ENCODE measurements at regions not wholly inside any gene's neighbourhood (a gene's known extent, or its start where the extent isn't known, plus 50 kb on each side); places are given as distances from the start of the nearest gene placed in this dataset.

- TF ChIP-seq ZNF407 (CRISPR knock-in tag; IDR thresholded peaks at IDR 0.05; ENCODE audit: not compliant biosample characterization): no peak
- TF ChIP-seq HDAC2 (CRISPR knock-in tag; IDR thresholded peaks at IDR 0.05): no peak; the same call in 1 of the 2 replicates
- no peak for TF ChIP-seq ZNF33A (CRISPR knock-in tag; IDR thresholded peaks at IDR 0.05; ENCODE audit: borderline replicate concordance)
- TF ChIP-seq NR2C2 (CRISPR knock-in tag; IDR thresholded peaks at IDR 0.05; ENCODE audit: borderline replicate concordance): no peak
- TF ChIP-seq MXD1 (CRISPR knock-in tag; IDR thresholded peaks at IDR 0.05): peak; percentile 92
- TF ChIP-seq KDM2A (CRISPR knock-in tag; IDR thresholded peaks at IDR 0.05; ENCODE audit: borderline replicate concordance, low read depth): peak; percentile 88
- no peak for TF ChIP-seq ZBTB38 (CRISPR knock-in tag; IDR thresholded peaks at IDR 0.05)
- peak; percentile 62; the same call in 1 of the 2 replicates for TF ChIP-seq ZNF317 (CRISPR knock-in tag; IDR thresholded peaks at IDR 0.05)
- TF ChIP-seq SMYD3 (CRISPR knock-in tag; IDR thresholded peaks at IDR 0.05): no peak
- TF ChIP-seq ZNF687 (CRISPR knock-in tag; IDR thresholded peaks at IDR 0.05): peak; percentile 86
- no peak for TF ChIP-seq MXD3 (CRISPR knock-in tag; IDR thresholded peaks at IDR 0.05)
- TF ChIP-seq MEIS1 (CRISPR knock-in tag; IDR thresholded peaks at IDR 0.05; ENCODE audit: borderline replicate concordance): peak; percentile 35; the same call in 1 of the 2 replicates
- no peak for TF ChIP-seq TERF1 (CRISPR knock-in tag; IDR thresholded peaks at IDR 0.05)
Observed at GRCh38 chr20:2206957-2207769, 88.6 kb upstream of the TGM3 start (continued).

Data from HepG2 (cell line).